ENCODE measurements at regions not wholly inside any gene's neighbourhood (a gene's known extent, or its start where the extent isn't known, plus 50 kb on each side); places are given as distances from the start of the nearest gene placed in this dataset.

DNA sequence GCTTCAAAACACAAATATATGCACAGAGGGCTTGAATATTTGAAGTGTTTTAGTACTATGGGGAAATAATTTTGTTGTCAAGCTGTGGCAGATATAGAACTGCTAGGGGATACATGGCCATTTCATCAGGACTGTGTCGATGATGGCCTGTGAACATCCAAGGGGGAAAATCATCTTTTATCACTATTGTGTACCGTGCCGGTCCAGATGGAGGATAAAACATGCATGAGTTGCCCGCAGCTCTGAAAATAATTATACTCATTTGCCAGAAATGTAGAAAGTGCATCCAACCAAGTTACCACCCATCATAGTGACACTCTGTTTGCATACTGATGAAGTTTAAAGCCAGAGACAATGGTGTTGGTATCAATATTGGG is 405.9 kb downstream of the ZSWIM6 start:
- TF ChIP-seq POLR2A (IDR thresholded peaks at IDR 0.05) (no peak), EP300 (IDR thresholded peaks at IDR 0.05) (no peak), POLR2AphosphoS5 (IDR thresholded peaks at IDR 0.05) (no peak)
- TF ChIP-seq, protein P1, sequence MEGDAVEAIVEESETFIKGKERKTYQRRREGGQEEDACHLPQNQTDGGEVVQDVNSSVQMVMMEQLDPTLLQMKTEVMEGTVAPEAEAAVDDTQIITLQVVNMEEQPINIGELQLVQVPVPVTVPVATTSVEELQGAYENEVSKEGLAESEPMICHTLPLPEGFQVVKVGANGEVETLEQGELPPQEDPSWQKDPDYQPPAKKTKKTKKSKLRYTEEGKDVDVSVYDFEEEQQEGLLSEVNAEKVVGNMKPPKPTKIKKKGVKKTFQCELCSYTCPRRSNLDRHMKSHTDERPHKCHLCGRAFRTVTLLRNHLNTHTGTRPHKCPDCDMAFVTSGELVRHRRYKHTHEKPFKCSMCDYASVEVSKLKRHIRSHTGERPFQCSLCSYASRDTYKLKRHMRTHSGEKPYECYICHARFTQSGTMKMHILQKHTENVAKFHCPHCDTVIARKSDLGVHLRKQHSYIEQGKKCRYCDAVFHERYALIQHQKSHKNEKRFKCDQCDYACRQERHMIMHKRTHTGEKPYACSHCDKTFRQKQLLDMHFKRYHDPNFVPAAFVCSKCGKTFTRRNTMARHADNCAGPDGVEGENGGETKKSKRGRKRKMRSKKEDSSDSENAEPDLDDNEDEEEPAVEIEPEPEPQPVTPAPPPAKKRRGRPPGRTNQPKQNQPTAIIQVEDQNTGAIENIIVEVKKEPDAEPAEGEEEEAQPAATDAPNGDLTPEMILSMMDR (IDR thresholded peaks at IDR 0.05): no peak
- DNase-seq (no peak), ATAC-seq (ENCODE audit: low FRiP score in 2 of 2) (no peak)
- Histone ChIP-seq H3K27me3 (no peaks in the 10 kb centered on the region), H3K4me3 (no peak overlapping the region), H3K27ac (no peak overlapping the region), H3K4me1 (no peaks in the 10 kb centered on the region), H3K36me3 (no peaks in the 10 kb centered on the region), H3K9me3 (no peaks in the 10 kb centered on the region)
- WGBS, 2 donors: 94% methylated on average over 4 of the region's 4 CpGs

DNA sequence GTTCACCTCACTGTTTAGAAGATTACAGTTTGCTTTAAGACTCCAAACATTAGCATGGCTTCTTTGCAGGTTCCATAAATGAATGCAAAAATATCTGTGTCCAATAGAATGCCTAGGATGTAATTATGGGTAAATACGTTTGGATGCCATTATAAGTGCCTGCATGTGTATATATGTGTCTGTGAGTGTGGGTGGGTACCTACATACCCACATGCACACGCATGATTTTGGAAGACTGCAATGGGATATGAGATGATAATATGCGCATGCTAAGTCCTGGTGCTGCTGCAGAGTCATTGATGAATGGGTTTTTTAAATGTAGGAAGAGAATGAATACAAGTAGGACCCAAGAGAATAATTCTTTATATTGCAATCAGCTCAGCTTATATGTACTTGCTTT is 406.4 kb downstream of the ZSWIM6 start:
- TF ChIP-seq, protein P1 (IDR thresholded peaks at IDR 0.05): no peak
- no peak for TF ChIP-seq POLR2A (IDR thresholded peaks at IDR 0.05)
- no peak for TF ChIP-seq POLR2AphosphoS5 (IDR thresholded peaks at IDR 0.05)
- no peak for TF ChIP-seq EP300 (IDR thresholded peaks at IDR 0.05)
- Histone ChIP-seq H3K4me3 (no peak overlapping the region), H3K27me3 (no peaks in the 10 kb centered on the region), H3K27ac (no peak overlapping the region), H3K9me3 (no peaks in the 10 kb centered on the region), H3K36me3 (no peaks in the 10 kb centered on the region), H3K4me1 (no peaks in the 10 kb centered on the region)
- DNase-seq: no peak
- ATAC-seq (ENCODE audit: low FRiP score in 2 of 2): no peak
- 89 to 95% methylated on average over 3 of the region's 3 CpGs for WGBS, 2 donors

DNA sequence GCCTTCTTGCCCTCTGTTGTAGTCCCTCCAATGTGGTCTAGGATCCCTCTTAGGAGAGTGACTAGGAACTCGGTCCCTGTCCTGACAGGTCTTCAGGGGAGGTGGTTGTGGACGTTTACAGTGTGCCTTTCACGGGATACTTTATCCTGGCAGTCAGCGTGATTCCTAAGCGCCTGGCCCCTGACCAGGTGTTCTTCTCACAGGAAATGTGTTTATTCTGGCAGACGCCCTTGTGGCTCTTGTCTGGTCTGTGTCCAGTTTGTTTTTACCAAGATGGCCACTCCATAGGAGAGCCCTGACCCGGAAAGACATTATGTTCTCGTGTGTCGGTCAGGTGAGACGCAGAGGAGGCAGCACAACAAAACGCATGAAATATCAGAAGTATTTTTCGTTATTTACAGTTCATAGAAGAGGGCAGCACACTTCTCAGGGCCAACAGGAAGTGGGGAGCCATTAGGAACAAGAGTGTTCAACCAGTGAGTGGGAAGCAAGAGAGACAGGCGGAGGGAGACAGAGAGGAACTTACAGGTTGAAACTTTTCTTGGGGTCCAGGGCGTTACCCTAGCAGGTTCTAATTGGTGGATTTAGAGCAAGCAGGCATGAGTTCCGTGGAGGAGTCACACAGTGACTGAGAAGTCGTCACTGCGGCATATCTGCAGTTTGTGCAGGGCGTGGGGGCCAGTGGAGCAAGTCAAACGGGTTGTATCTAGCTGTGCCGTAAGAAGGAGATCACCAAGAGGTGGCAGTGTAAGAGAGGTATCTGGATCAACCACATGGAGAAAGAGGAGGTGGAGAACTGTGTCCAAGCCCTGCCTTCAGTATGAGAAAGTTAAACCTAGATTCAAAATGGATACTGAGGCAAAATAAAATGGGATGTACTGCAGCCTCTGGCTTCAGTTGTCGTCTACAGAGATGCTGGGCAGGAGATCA is 412.9 kb downstream of the ZSWIM6 start:
- WGBS, 2 donors: 76 to 81% methylated on average over 21 of the region's 21 CpGs
- peak in 1 of 2 donors; percentile 51 for ATAC-seq (ENCODE audit: low FRiP score in 2 of 2)

DNA sequence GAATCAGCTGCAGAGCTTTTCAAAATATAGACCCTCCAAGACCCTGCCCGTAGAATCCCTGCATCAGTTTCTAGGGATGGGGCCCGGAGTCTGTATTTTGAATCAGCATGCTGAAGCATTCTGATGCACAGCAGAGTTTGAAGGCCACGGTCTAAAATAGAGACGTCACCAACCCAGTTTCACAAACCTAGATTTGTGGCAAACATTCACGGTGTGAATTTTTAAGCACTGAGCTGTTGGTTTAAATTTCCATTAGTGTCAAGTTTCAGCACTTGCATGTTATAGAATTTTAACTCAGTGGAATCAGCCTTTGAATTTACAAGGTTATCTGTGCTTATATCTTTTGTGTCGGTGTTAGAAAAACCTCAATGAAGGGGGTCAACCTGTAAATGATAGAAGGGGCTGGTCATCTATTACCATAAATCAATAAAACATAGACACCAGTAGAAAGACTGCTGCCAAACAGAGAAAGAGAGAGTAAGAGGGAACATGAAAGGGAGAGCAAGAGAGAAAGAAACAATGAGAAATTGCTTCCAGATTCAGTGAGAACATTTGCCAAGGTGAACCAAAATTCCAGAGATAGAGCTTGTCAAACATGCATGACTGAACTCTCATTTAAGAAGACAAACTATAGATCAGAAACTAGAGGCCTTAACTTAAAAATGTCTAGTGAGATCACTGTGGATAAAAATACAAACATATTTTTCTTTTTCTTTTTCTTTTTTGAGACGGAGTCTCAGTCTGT is 414.9 kb downstream of the ZSWIM6 start:
- Histone ChIP-seq H3K27ac (no peak overlapping the region), H3K4me3 (no peak overlapping the region), H3K4me1 (no peaks in the 10 kb centered on the region), H3K9me3 (no peaks in the 10 kb centered on the region), H3K27me3 (no peaks in the 10 kb centered on the region), H3K36me3 (no peaks in the 10 kb centered on the region)
- ATAC-seq (ENCODE audit: low FRiP score in 2 of 2) (no peak), DNase-seq (no peak)
- TF ChIP-seq EP300 (IDR thresholded peaks at IDR 0.05) (no peak), POLR2A (IDR thresholded peaks at IDR 0.05) (no peak), POLR2AphosphoS5 (IDR thresholded peaks at IDR 0.05) (no peak)
- TF ChIP-seq, protein P1 (IDR thresholded peaks at IDR 0.05): no peak
- 91 to 96% methylated on average over 7 of the region's 7 CpGs for WGBS, 2 donors

More for the DNA sequence above, 412.9 kb downstream of the ZSWIM6 start:
- DNase-seq: no peak
- H3K36me3 ChIP-seq: no peaks in the 10 kb centered on the region
- no peak for TF ChIP-seq EP300 (IDR thresholded peaks at IDR 0.05)
- TF ChIP-seq POLR2AphosphoS5 (IDR thresholded peaks at IDR 0.05): no peak
- no peak for TF ChIP-seq POLR2A (IDR thresholded peaks at IDR 0.05)
- TF ChIP-seq, protein P1 (IDR thresholded peaks at IDR 0.05): no peak
- no peaks in the 10 kb centered on the region for H3K9me3 ChIP-seq
- no peaks in the 10 kb centered on the region for H3K4me1 ChIP-seq
- H3K4me3 ChIP-seq: no peak overlapping the region
- H3K27me3 ChIP-seq: no peaks in the 10 kb centered on the region
- H3K27ac ChIP-seq: no peak overlapping the region
